ENCODE measurements at regions not wholly inside any gene's neighbourhood (a gene's known extent, or its start where the extent isn't known, plus 50 kb on each side); places are given as distances from the start of the nearest gene placed in this dataset.

DNA sequence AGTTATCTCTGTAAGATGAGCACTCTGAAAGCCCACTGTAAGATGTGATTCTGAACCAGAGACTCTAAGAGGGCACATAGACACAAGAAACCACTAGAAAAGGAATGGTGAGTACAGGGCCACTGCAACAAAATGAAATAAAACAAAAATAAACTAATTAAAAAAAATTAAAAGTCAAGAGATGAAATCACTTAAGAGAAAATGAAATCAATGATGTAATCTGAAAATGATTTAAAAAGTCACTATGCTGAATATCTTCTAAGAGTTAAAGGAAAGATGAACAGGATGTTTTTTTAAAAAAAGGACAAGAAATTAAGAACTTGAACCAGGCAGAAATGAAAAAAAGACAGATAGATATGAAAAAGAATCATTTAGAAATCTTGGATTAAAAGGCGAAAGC is 110.6 kb upstream of the OLIG2 start:
- ChIA-PET POLR2A (no interaction called here), CTCF (no interaction called here)
- Histone ChIP-seq H3K27ac (ENCODE audit: low read length) (no peak overlapping the region), H3K36me3 (ENCODE audit: control insufficient read depth, insufficient read depth, low read length) (no peaks in the 10 kb centered on the region), H3K9me3 (ENCODE audit: control insufficient read depth, insufficient read depth, low read depth, low read length) (no peaks in the 10 kb centered on the region), H3K4me3 (ENCODE audit: low read depth in 2 of 2, low read length in 2 of 2) (no peak overlapping the region), H3K4me1 (ENCODE audit: control insufficient read depth, insufficient read depth, low read length) (no peaks in the 10 kb centered on the region), H3K27me3 (ENCODE audit: control insufficient read depth, insufficient read depth, low read length) (no peaks in the 10 kb centered on the region; the same call in 1 of the 2 replicates)
- intact Hi-C loops (cut with micrococcal nuclease; ENCODE audit: unreplicated experiment) = loop anchor here (10.0 kb wide), 1 partner anchor 80 kb away; no protein-coding TSS in a partner anchor
- in situ Hi-C loops (cut with HindIII; ENCODE audit: low pct_unique_long_range_greater_than_20kb, low sequenced_read_pairs) = no loop called here
- BruUV-seq (replicated peaks) = no TSS peak
- ATAC-seq (no peak), DNase-seq (ENCODE audit: low read depth, low spot score) (no peak)
- TF ChIP-seq SIN3A (IDR thresholded peaks at IDR 0.05; ENCODE audit: borderline replicate concordance, insufficient read depth, low read depth, low read length) (no peak), REST (IDR thresholded peaks at IDR 0.05; ENCODE audit: insufficient read depth in 1 of 2, low read depth in 2 of 2, low read length in 1 of 2) (no peak), TCF7L2 (IDR thresholded peaks at IDR 0.05; ENCODE audit: low read depth, low read length) (no peak), POLR2AphosphoS5 (IDR thresholded peaks at IDR 0.05; ENCODE audit: low read depth, low read length) (no peak), CTCF (IDR thresholded peaks at IDR 0.05) (no peak)

DNA sequence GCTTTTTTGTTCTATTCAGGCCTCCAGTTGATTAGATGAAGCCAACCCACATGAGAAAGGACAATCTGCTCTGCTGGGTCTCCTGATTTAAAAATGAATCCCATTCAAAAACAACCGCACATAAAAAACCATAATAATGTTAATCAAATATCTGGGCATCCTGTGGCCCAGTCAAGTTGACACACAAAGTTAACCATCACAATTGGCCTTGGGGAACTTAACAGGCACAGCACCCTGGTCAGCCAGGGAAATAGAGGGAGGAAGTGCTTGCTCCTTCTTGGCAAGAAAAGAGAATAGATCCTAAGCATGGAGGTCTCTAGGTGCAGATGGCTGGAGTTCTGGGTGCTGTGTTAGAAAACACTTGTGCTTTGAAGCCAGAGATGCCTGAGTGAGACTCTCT is 109.6 kb upstream of the OLIG2 start:
- no TSS peak for BruUV-seq (replicated peaks)
- no peak for TF ChIP-seq CTCF (IDR thresholded peaks at IDR 0.05)
- no peak for TF ChIP-seq POLR2AphosphoS5 (IDR thresholded peaks at IDR 0.05; ENCODE audit: low read depth, low read length)
- no peak for TF ChIP-seq REST (IDR thresholded peaks at IDR 0.05; ENCODE audit: insufficient read depth in 1 of 2, low read depth in 2 of 2, low read length in 1 of 2)
- no peak for TF ChIP-seq SIN3A (IDR thresholded peaks at IDR 0.05; ENCODE audit: borderline replicate concordance, insufficient read depth, low read depth, low read length)
- TF ChIP-seq TCF7L2 (IDR thresholded peaks at IDR 0.05; ENCODE audit: low read depth, low read length) = no peak
- Histone ChIP-seq H3K36me3 (ENCODE audit: control insufficient read depth, insufficient read depth, low read length) (no peaks in the 10 kb centered on the region), H3K27ac (ENCODE audit: low read length) (no peak overlapping the region), H3K9me3 (ENCODE audit: control insufficient read depth, insufficient read depth, low read depth, low read length) (no peaks in the 10 kb centered on the region), H3K27me3 (ENCODE audit: control insufficient read depth, insufficient read depth, low read length) (no peaks in the 10 kb centered on the region; the same call in 1 of the 2 replicates), H3K4me3 (ENCODE audit: low read depth in 2 of 2, low read length in 2 of 2) (no peak overlapping the region), H3K4me1 (ENCODE audit: control insufficient read depth, insufficient read depth, low read length) (no peaks in the 10 kb centered on the region)
- DNase-seq (ENCODE audit: low read depth, low spot score) = no peak
- ATAC-seq = no peak
- in situ Hi-C loops (cut with HindIII; ENCODE audit: low pct_unique_long_range_greater_than_20kb, low sequenced_read_pairs) (no loop called here), intact Hi-C loops (cut with micrococcal nuclease; ENCODE audit: unreplicated experiment) (loop anchor here (10.0 kb wide), 1 partner anchor 81 kb away; no protein-coding TSS in a partner anchor)
- CTCF ChIA-PET = no interaction called here
- POLR2A ChIA-PET = no interaction called here

All from Panc1 (cell line).